Neural cell (in vitro differentiated cells): ENCODE measurements at regions not wholly inside any gene's neighbourhood (a gene's known extent, or its start where the extent isn't known, plus 50 kb on each side); places are given as distances from the start of the nearest gene placed in this dataset.

Experiments
- H2AFZ ChIP-seq: fragments of 200-600, 300-800 bp; sonication (generic), shearing (Covaris generic); 2 replicates; pipeline ENCODE4 v1.6.0; 2014; ENCODE audit warnings: low read depth, mild to moderate bottlenecking, antibody characterized with exemption, low read length, moderate library complexity
- H3F3A ChIP-seq: fragments of 200-600 bp; shearing (Covaris generic); 2 replicates; pipeline ENCODE4 v1.6.1; 2016; ENCODE audit warnings: mild to moderate bottlenecking, moderate library complexity, mixed read lengths, antibody characterized with exemption, low read length; ENCODE audit not compliant: insufficient read depth, poor library complexity, severe bottlenecking
- H3K27ac ChIP-seq: fragments of 200-600, 300-800 bp; sonication (generic), shearing (Covaris generic); 2 replicates; pipeline ENCODE4 v1.5.1; 2014; ENCODE audit warnings: mild to moderate bottlenecking, low read length, moderate library complexity
- H3K27me3 ChIP-seq: fragments of 300-800, 200-600 bp; sonication (generic), shearing (Covaris generic); 2 replicates; pipeline ENCODE4 v1.6.0; 2014; ENCODE audit warnings: mild to moderate bottlenecking, low read depth, low read length, moderate library complexity; ENCODE audit not compliant: insufficient read depth
- H3K36me3 ChIP-seq: fragments of 300-800, 200-600 bp; sonication (generic), shearing (Covaris generic); 2 replicates; pipeline ENCODE4 v1.5.1; 2014; ENCODE audit warnings: mild to moderate bottlenecking, antibody characterized with exemption, low read length, moderate library complexity; ENCODE audit not compliant: insufficient read depth
- H3K4me2 ChIP-seq: fragments of 300-800, 200-600 bp; sonication (generic), shearing (Covaris generic); 2 replicates; pipeline ENCODE4 v1.6.0; 2014; ENCODE audit warnings: mild to moderate bottlenecking, low read length
- H3K4me3 ChIP-seq: fragments of 300-800, 200-600 bp; sonication (generic), shearing (Covaris generic); 2 replicates; pipeline ENCODE4 v1.5.1; 2014; ENCODE audit warnings: mild to moderate bottlenecking, low read length, moderate library complexity
- H3K79me2 ChIP-seq: fragments of 200-600 bp; shearing (Covaris generic); replicated peaks from 2 replicates; pipeline ENCODE4 v1.6.0; 2014; ENCODE audit warnings: mild to moderate bottlenecking, low read length, moderate library complexity; ENCODE audit not compliant: insufficient read depth
- H3K9ac ChIP-seq: fragments of 300-800, 200-600 bp; sonication (generic), shearing (Covaris generic); 2 replicates; pipeline ENCODE4 v1.6.1; 2016; ENCODE audit warnings: mild to moderate bottlenecking, low read length, mixed read lengths
- H3K9me2 ChIP-seq: fragments of 200-600 bp; shearing (Covaris generic); 2 replicates; pipeline ENCODE4 v1.6.1; 2016; ENCODE audit warnings: mild to moderate bottlenecking, low read length, mixed read lengths; ENCODE audit not compliant: insufficient read depth
- H3K9me3 ChIP-seq: fragments of 200-600, 300-800 bp; sonication (generic), shearing (Covaris generic); 2 replicates; pipeline ENCODE4 v1.6.1; 2016; ENCODE audit warnings: mild to moderate bottlenecking, mixed run types, low read length, moderate library complexity, mixed read lengths
- H4K20me1 ChIP-seq: fragments of 200-600 bp; shearing (Covaris generic); 2 replicates; pipeline ENCODE4 v1.6.1; 2016; ENCODE audit warnings: mild to moderate bottlenecking, mixed run types; ENCODE audit not compliant: insufficient read depth
- CTCF ChIP-seq: fragments of 450-650 bp; IDR thresholded peaks from 2 replicates; pipeline ENCODE4 v1.5.1; 2014; ENCODE audit warnings: antibody characterized with exemption, mild to moderate bottlenecking, moderate library complexity; ENCODE audit not compliant: poor library complexity, severe bottlenecking
- EP300 ChIP-seq: fragments of 450-650 bp; conservative IDR thresholded peaks from 2 replicates; pipeline ENCODE4 v1.6.1; 2014; ENCODE audit warnings: antibody characterized with exemption, mild to moderate bottlenecking, moderate library complexity; ENCODE audit not compliant: poor library complexity, severe bottlenecking
- EZH2 ChIP-seq: fragments of 200-600, 300-800 bp; shearing (Covaris generic), sonication (generic); IDR thresholded peaks from 2 replicates; pipeline ENCODE4 v1.6.1; 2014; ENCODE audit warnings: antibody characterized with exemption, low read length, borderline replicate concordance, mild to moderate bottlenecking; ENCODE audit not compliant: insufficient read depth, poor library complexity, severe bottlenecking
- MXI1 ChIP-seq: fragments of 450-650 bp; conservative IDR thresholded peaks from 2 replicates; pipeline ENCODE4 v1.6.1; 2014; ENCODE audit warnings: antibody characterized with exemption, mild to moderate bottlenecking; ENCODE audit not compliant: poor library complexity, severe bottlenecking
- POLR2AphosphoS5 ChIP-seq: IDR thresholded peaks from 2 replicates; pipeline ENCODE4 v1.6.1; 2012
- RAD21 ChIP-seq: fragments of 450-650 bp; conservative IDR thresholded peaks from 2 replicates; pipeline ENCODE4 v1.6.1; 2014; ENCODE audit warnings: antibody characterized with exemption, mild to moderate bottlenecking, moderate library complexity
- REST ChIP-seq: IDR thresholded peaks from 2 replicates; pipeline ENCODE4 v1.6.1; 2012; ENCODE audit warnings: borderline replicate concordance
- SMC3 ChIP-seq: fragments of 450-650 bp; conservative IDR thresholded peaks from 2 replicates; pipeline ENCODE4 v1.6.1; 2014; ENCODE audit warnings: antibody characterized with exemption, mild to moderate bottlenecking, moderate library complexity; ENCODE audit not compliant: poor library complexity
- TAF1 ChIP-seq: IDR thresholded peaks from 2 replicates; pipeline ENCODE4 v1.6.1; 2012; ENCODE audit warnings: low read depth

- no peaks in the 10 kb centered on the region for H4K20me1 ChIP-seq
- H3K36me3 ChIP-seq = no peaks in the 10 kb centered on the region
- no peak overlapping the region for H3K9ac ChIP-seq
- no peaks in the 10 kb centered on the region for H3F3A ChIP-seq
- H3K27ac ChIP-seq = no peak overlapping the region
- no peaks in the 10 kb centered on the region for H3K9me2 ChIP-seq
- TF ChIP-seq SMC3 = no peak
- no peak for TF ChIP-seq CTCF
- no peak for TF ChIP-seq TAF1
- no peak for TF ChIP-seq EZH2
- TF ChIP-seq MXI1 = no peak
- no peak for TF ChIP-seq EP300
- TF ChIP-seq RAD21 = no peak
- TF ChIP-seq REST = no peak
- no peak for TF ChIP-seq POLR2AphosphoS5
- no peak overlapping the region for H3K4me3 ChIP-seq
- H2AFZ ChIP-seq = no peak overlapping the region
- no peaks in the 10 kb centered on the region for H3K27me3 ChIP-seq
- H3K4me2 ChIP-seq = no peak overlapping the region
- H3K79me2 ChIP-seq = no peaks in the 10 kb centered on the region
- no peaks in the 10 kb centered on the region for H3K9me3 ChIP-seq
These were observed 234.7 kb downstream of the MYLK4 start for GRCh38 chr6:2516059-2516458.

DNA sequence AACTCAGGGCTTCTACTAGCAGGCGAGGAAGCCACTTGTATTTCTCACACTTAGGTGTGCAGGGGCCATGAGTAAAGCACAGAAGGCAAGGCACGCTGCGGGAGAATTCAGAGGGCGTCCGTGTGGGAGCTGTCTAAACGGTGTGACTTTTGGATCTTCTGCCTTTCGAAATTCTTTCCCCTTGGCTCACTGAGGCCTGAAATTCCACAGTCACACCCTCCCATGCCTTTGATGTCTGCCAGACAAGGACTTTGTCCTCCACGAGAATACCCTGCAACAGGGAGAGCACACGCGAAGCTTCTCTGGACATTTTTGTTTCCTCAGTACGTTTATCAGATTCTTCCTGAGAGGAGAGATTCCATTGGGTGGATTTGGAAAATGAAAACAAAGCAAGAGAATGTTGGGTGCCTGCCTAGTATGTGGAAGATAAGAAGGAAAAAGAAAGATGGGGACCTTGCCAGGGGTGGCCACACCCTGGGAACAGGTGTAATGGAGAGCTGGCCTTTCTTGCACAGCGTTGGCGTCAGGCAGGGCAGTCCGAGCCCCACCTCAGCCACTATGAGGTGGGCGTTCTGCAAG lies 235.7 kb downstream of the MYLK4 start:
- Histone ChIP-seq H4K20me1 (no peaks in the 10 kb centered on the region), H2AFZ (no peak overlapping the region), H3F3A (no peaks in the 10 kb centered on the region), H3K9me3 (no peaks in the 10 kb centered on the region), H3K27me3 (no peaks in the 10 kb centered on the region), H3K4me2 (no peak overlapping the region), H3K36me3 (no peaks in the 10 kb centered on the region), H3K27ac (no peak overlapping the region), H3K4me3 (no peak overlapping the region), H3K9ac (no peak overlapping the region), H3K79me2 (no peaks in the 10 kb centered on the region), H3K9me2 (no peaks in the 10 kb centered on the region)
- TF ChIP-seq CTCF = no peak
- no peak for TF ChIP-seq POLR2AphosphoS5
- no peak for TF ChIP-seq REST
- no peak for TF ChIP-seq TAF1
- TF ChIP-seq EZH2 = no peak
- no peak for TF ChIP-seq SMC3
- no peak for TF ChIP-seq EP300
- TF ChIP-seq RAD21 = no peak
- no peak for TF ChIP-seq MXI1
